HCT116 (cell line): ENCODE measurements at regions not wholly inside any gene's neighbourhood (a gene's known extent, or its start where the extent isn't known, plus 50 kb on each side); places are given as distances from the start of the nearest gene placed in this dataset.

Experiments used
- ATAC-seq: fragments of 200-7000 bp; cut with Tn5 transposase; 2 replicates; pipeline ENCODE4 v1.9.1; 2020; ENCODE audit warnings: mild to moderate bottlenecking, moderate library complexity
- BruUV-seq: library from RNA; stranded (reverse); fragments of 400-500 nt; replicated peaks from 2 replicates; lab custom pipeline; 2021; lab: Mats Ljungman, UMichigan
- CTCF ChIA-PET: fragments of 300-600 bp; sonication (Branson Sonifier 250); formaldehyde crosslinking; loops from one replicate; lab custom pipeline; 2021; ENCODE audit warnings: antibody characterized with exemption; lab: Charles Lee
- POLR2A ChIA-PET: fragments of 300-600, 350-600 bp; sonication (Branson Sonifier 250); formaldehyde crosslinking; loops from one replicate; lab custom pipeline; 2021; ENCODE audit warnings: antibody characterized with exemption; lab: Charles Lee
- RAD21 ChIA-PET, 2 experiments: fragments of 300-600 bp; sonication (Branson Sonifier 250); formaldehyde crosslinking; loops; one replicate each; lab custom pipeline; 2023; ENCODE audit warnings: low total read pairs in 2 of 2; ENCODE audit not compliant: uncharacterized antibody in 2 of 2, unreplicated experiment in 2 of 2, low non-redundant PET in 1 of 2; lab: Charles Lee
- DNase-seq: peaks from one replicate; pipeline ENCODE4 v3.0.0-alpha.2; 2010; ENCODE audit warnings: low read depth, low spot score
- H2AFZ ChIP-seq: fragments of 200-600 bp; shearing (Covaris generic), sonication (generic); 2 replicates; pipeline ENCODE4 v1.6.1; 2017; ENCODE audit warnings: low read depth, mixed run types, mixed read lengths, antibody characterized with exemption, low read length; ENCODE audit not compliant: poor library complexity, severe bottlenecking
- H3K27ac ChIP-seq: 2 replicates; pipeline ENCODE4 v1.5.1; 2012; ENCODE audit warnings: low read depth, low read length
- H3K27me3 ChIP-seq: fragments of 200-600 bp; sonication (generic); 2 replicates; pipeline ENCODE4 v1.6.1; 2016; ENCODE audit warnings: mixed run types, low read length, mixed read lengths; ENCODE audit not compliant: insufficient read depth
- H3K36me3 ChIP-seq, 2 experiments: fragments of 200-500 bp in 1 of 2; fragments of 200-600 bp in 1 of 2; sonication (Bioruptor generic) in 1 of 2; sonication (generic) in 1 of 2; 2 replicates each; pipeline versions ENCODE4 v1.5.1 to v1.6.1; 2014 to 2016; ENCODE audit warnings: low read length in 2 of 2, inconsistent platforms in 1 of 2, mixed read lengths in 1 of 2, mixed run types in 1 of 2; ENCODE audit not compliant: insufficient read depth in 2 of 2, control insufficient read depth in 1 of 2
- H3K4me1 ChIP-seq, 2 experiments: fragments of 200-600 bp in 1 of 2; sonication (generic) in 1 of 2; 2 replicates each; pipeline versions ENCODE4 v1.5.1 to v1.6.1; 2012 to 2017; ENCODE audit warnings: low read length in 2 of 2, inconsistent platforms in 1 of 2, mild to moderate bottlenecking in 1 of 2, mixed read lengths in 1 of 2, mixed run types in 1 of 2, moderate library complexity in 1 of 2; ENCODE audit not compliant: insufficient read depth in 2 of 2, control insufficient read depth in 1 of 2
- H3K4me2 ChIP-seq: fragments of 200-600 bp; sonication (generic); 2 replicates; pipeline ENCODE4 v1.6.1; 2017; ENCODE audit warnings: mixed run types, low read length, mixed read lengths
- H3K4me3 ChIP-seq, 2 experiments: fragments of 200-600 bp in 1 of 2; sonication (generic) in 1 of 2; replicated peaks in 1 of 2; 2 replicates each; pipeline ENCODE4 v1.5.1; 2011 to 2016; ENCODE audit warnings: low read length in 2 of 2, control low read depth in 1 of 2, low read depth in 1 of 2, mild to moderate bottlenecking in 1 of 2, mixed read lengths in 1 of 2, mixed run types in 1 of 2
- H3K79me2 ChIP-seq: fragments of 200-600 bp; sonication (generic); 2 replicates; pipeline ENCODE4 v1.6.1; 2017; ENCODE audit warnings: mild to moderate bottlenecking, mixed run types, low read length, moderate library complexity, mixed read lengths; ENCODE audit not compliant: insufficient read depth
- H3K9ac ChIP-seq: fragments of 200-600 bp; sonication (generic); 2 replicates; pipeline ENCODE4 v1.6.1; 2016; ENCODE audit warnings: low read length, mixed read lengths
- H3K9me2 ChIP-seq: fragments of 200-600 bp; sonication (generic), shearing (Covaris generic); 2 replicates; pipeline ENCODE4 v1.6.1; 2017; ENCODE audit warnings: mixed run types, mild to moderate bottlenecking, moderate library complexity; ENCODE audit not compliant: insufficient read depth
- H3K9me3 ChIP-seq, 2 experiments: fragments of 200-500 bp in 1 of 2; fragments of 200-600 bp in 1 of 2; sonication (Bioruptor generic) in 1 of 2; sonication (generic) in 1 of 2; 2 replicates each; pipeline ENCODE4 v1.6.1; 2014 to 2017; ENCODE audit warnings: low read length in 2 of 2, mixed read lengths in 2 of 2, inconsistent platforms in 1 of 2, low read depth in 1 of 2, mild to moderate bottlenecking in 1 of 2, mixed run types in 1 of 2, moderate library complexity in 1 of 2; ENCODE audit not compliant: control insufficient read depth in 1 of 2, insufficient read depth in 1 of 2
- H4K20me1 ChIP-seq: fragments of 200-600 bp; sonication (generic), shearing (Covaris generic); 2 replicates; pipeline ENCODE4 v1.6.1; 2017; ENCODE audit warnings: mixed run types, mild to moderate bottlenecking, moderate library complexity; ENCODE audit not compliant: insufficient read depth
- CEBPB ChIP-seq: IDR thresholded peaks from 2 replicates; pipeline ENCODE4 v1.6.1; 2012; ENCODE audit warnings: low read depth
- EGR1 ChIP-seq: IDR thresholded peaks from 2 replicates; pipeline ENCODE4 v1.6.1; 2012; ENCODE audit warnings: low read depth
- ELF1 ChIP-seq: IDR thresholded peaks from 2 replicates; pipeline ENCODE4 v1.6.1; 2012; ENCODE audit warnings: low read depth, borderline replicate concordance
- EZH2 ChIP-seq: fragments of 200-600 bp; sonication (generic); IDR thresholded peaks from 2 replicates; pipeline ENCODE4 v1.6.1; 2017; ENCODE audit warnings: antibody characterized with exemption, mixed run types
- EZH2phosphoT487 ChIP-seq: fragments of 200-600 bp; IDR thresholded peaks from 2 replicates; pipeline ENCODE4 v1.6.1; 2018; ENCODE audit warnings: antibody characterized with exemption, borderline replicate concordance
- FOSL1 ChIP-seq: IDR thresholded peaks from 2 replicates; pipeline ENCODE4 v1.6.1; 2012; ENCODE audit warnings: low read depth
- JUND ChIP-seq: IDR thresholded peaks from 2 replicates; pipeline ENCODE4 v1.6.1; 2012
- POLR2A ChIP-seq: IDR thresholded peaks from 2 replicates; pipeline ENCODE4 v1.7.0; 2011; ENCODE audit warnings: borderline replicate concordance; ENCODE audit not compliant: insufficient read depth, insufficient read length; ENCODE audit errors: extremely low read depth
- POLR2AphosphoS5 ChIP-seq: IDR thresholded peaks from 2 replicates; pipeline ENCODE4 v1.6.1; 2011; ENCODE audit warnings: mild to moderate bottlenecking, low read depth, low read length, moderate library complexity
- REST ChIP-seq: IDR thresholded peaks from 2 replicates; pipeline ENCODE4 v1.6.1; 2012; ENCODE audit warnings: low read depth
- SIN3A ChIP-seq: IDR thresholded peaks from 2 replicates; pipeline ENCODE4 v1.6.1; 2012; ENCODE audit warnings: low read depth
- SP1 ChIP-seq: IDR thresholded peaks from 2 replicates; pipeline ENCODE4 v1.6.1; 2012; ENCODE audit warnings: low read depth
- SRF ChIP-seq: IDR thresholded peaks from 2 replicates; pipeline ENCODE4 v1.6.1; 2012; ENCODE audit warnings: low read depth
- ZFX ChIP-seq: fragments of 450-650 bp; IDR thresholded peaks from 2 replicates; pipeline ENCODE4 v1.6.1; 2017
- intact Hi-C: fragments of 100-400 bp; cut with micrococcal nuclease; formaldehyde crosslinking; loops from 2 replicates; pipeline ENCODE4 v1.10.0; 2022
- TF ChIP-seq, protein P1 (sequence below): IDR thresholded peaks from 2 replicates; pipeline ENCODE4 v1.6.1; 2012
- TF ChIP-seq, protein P2 (sequence below), 3 experiments: fragments of 200-600 bp in 1 of 3; sonication (generic) in 1 of 3; IDR thresholded peaks in 2 of 3; conservative IDR thresholded peaks in 1 of 3; 2 replicates each; pipeline ENCODE4 v1.5.1; 2012 to 2017; ENCODE audit warnings: low read depth in 2 of 3, low read length in 2 of 3, antibody characterized with exemption in 1 of 3, borderline replicate concordance in 1 of 3, control low read depth in 1 of 3, mild to moderate bottlenecking in 1 of 3, mixed read lengths in 1 of 3, mixed run types in 1 of 3, moderate library complexity in 1 of 3; ENCODE audit not compliant: insufficient read depth in 1 of 3
- TF ChIP-seq, protein P3 (sequence below): IDR thresholded peaks from 2 replicates; pipeline ENCODE4 v1.6.1; 2012

- BruUV-seq: no TSS peak
- CTCF ChIA-PET: no interaction called here
These were observed 332.8 kb downstream of the MYCN start for GRCh38 chr2:16273111-16273510.

More at GRCh38 chr2:16273111-16273510, 332.8 kb downstream of the MYCN start:
- H3K36me3 ChIP-seq: no peaks in the 10 kb centered on the region
- POLR2A ChIA-PET: no interaction called here
- H3K4me2 ChIP-seq: no peak overlapping the region
- no peak for ATAC-seq
- no peaks in the 10 kb centered on the region for H3K4me1 ChIP-seq
- intact Hi-C loops: no loop called here
- H3K9me3 ChIP-seq: no peaks in the 10 kb centered on the region
- no peaks in the 10 kb centered on the region for H3K9me2 ChIP-seq
- no peak for DNase-seq
- no peak overlapping the region for H3K27ac ChIP-seq
- no peak overlapping the region for H3K4me3 ChIP-seq
- H3K9ac ChIP-seq: no peak overlapping the region
- H2AFZ ChIP-seq: no peak overlapping the region
- RAD21 ChIA-PET: no interaction called here
- no peaks in the 10 kb centered on the region for H3K27me3 ChIP-seq
- no peaks in the 10 kb centered on the region for H3K79me2 ChIP-seq
- no peaks in the 10 kb centered on the region for H4K20me1 ChIP-seq
- TF ChIP-seq SP1 (no peak), CEBPB (no peak), EZH2 (no peak), EZH2phosphoT487 (no peak), EGR1 (no peak), SRF (no peak), JUND (no peak), FOSL1 (no peak), POLR2A (no peak), ELF1 (no peak), SIN3A (no peak), ZFX (no peak), REST (no peak), POLR2AphosphoS5 (no peak)
- TF ChIP-seq, protein P1, sequence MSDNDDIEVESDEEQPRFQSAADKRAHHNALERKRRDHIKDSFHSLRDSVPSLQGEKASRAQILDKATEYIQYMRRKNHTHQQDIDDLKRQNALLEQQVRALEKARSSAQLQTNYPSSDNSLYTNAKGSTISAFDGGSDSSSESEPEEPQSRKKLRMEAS: no peak
- TF ChIP-seq, protein P2, sequence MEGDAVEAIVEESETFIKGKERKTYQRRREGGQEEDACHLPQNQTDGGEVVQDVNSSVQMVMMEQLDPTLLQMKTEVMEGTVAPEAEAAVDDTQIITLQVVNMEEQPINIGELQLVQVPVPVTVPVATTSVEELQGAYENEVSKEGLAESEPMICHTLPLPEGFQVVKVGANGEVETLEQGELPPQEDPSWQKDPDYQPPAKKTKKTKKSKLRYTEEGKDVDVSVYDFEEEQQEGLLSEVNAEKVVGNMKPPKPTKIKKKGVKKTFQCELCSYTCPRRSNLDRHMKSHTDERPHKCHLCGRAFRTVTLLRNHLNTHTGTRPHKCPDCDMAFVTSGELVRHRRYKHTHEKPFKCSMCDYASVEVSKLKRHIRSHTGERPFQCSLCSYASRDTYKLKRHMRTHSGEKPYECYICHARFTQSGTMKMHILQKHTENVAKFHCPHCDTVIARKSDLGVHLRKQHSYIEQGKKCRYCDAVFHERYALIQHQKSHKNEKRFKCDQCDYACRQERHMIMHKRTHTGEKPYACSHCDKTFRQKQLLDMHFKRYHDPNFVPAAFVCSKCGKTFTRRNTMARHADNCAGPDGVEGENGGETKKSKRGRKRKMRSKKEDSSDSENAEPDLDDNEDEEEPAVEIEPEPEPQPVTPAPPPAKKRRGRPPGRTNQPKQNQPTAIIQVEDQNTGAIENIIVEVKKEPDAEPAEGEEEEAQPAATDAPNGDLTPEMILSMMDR (IDR thresholded peaks at IDR 0.05 in 2 of 3, conservative IDR thresholded peaks at IDR 0.05 in 1 of 3; ENCODE audit: borderline replicate concordance in 1 of 3, insufficient read depth in 1 of 3, low read depth in 2 of 3, low read length in 2 of 3): no peak
- TF ChIP-seq, protein P3, sequence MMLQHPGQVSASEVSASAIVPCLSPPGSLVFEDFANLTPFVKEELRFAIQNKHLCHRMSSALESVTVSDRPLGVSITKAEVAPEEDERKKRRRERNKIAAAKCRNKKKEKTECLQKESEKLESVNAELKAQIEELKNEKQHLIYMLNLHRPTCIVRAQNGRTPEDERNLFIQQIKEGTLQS: no peak
